ENCODE measurements at regions not wholly inside any gene's neighbourhood (a gene's known extent, or its start where the extent isn't known, plus 50 kb on each side); places are given as distances from the start of the nearest gene placed in this dataset.

GRCh38 chr3:162865466-162865865, 1368.9 kb downstream of the OTOL1 start:
- Histone ChIP-seq H3K9me3 (ENCODE audit: low read length) (peaks cover 11% of the 10 kb centered on the region; the same call in 1 of the 2 replicates), H3K9ac (ENCODE audit: insufficient read depth, low read depth, low read length) (no peak overlapping the region), H3K4me2 (ENCODE audit: low read depth, low read length) (peak overlapping the region; percentile 27; the same call in 1 of the 2 replicates), H2AFZ (ENCODE audit: low read length) (peak overlapping the region; percentile 16), H4K20me1 (ENCODE audit: insufficient read depth, low read length) (no peaks in the 10 kb centered on the region), H3K79me2 (ENCODE audit: insufficient read depth, low read length) (no peaks in the 10 kb centered on the region), H3K27me3 (ENCODE audit: control insufficient read depth in 1 of 2, insufficient read depth in 2 of 2, low read length in 2 of 2) (no peaks in the 10 kb centered on the region), H3K4me1 (ENCODE audit: insufficient read depth, low read length) (no peaks in the 10 kb centered on the region), H3K4me3 (replicated peaks in 1 of 3; ENCODE audit: insufficient read depth in 1 of 3, low read depth in 2 of 3, low read length in 3 of 3) (no peak overlapping the region), H3K36me3 (replicated peaks in 1 of 2; ENCODE audit: control insufficient read depth in 1 of 2, insufficient read depth in 2 of 2, low read length in 2 of 2) (no peaks in the 10 kb centered on the region), H3K27ac (ENCODE audit: extremely low read length, insufficient read depth, low read length) (no peak overlapping the region)
- CTCF ChIA-PET (ENCODE audit: low intra/inter-chr PET ratio, low total read pairs): no interaction called here
- DNase-seq (ENCODE audit: low spot score): no peak
- BruUV-seq (replicated peaks): no TSS peak
- no peak for TF ChIP-seq ZBTB40 (IDR thresholded peaks at IDR 0.05)
- TF ChIP-seq ZBTB40 (CRISPR knock-in tag; IDR thresholded peaks at IDR 0.05): no peak
- TF ChIP-seq ZFP82 (CRISPR knock-in tag; IDR thresholded peaks at IDR 0.05; ENCODE audit: borderline replicate concordance): no peak
- TF ChIP-seq THYN1 (CRISPR knock-in tag; IDR thresholded peaks at IDR 0.05; ENCODE audit: borderline replicate concordance, low read depth): no peak
- no peak for TF ChIP-seq ZNF326 (CRISPR knock-in tag; IDR thresholded peaks at IDR 0.05; ENCODE audit: borderline replicate concordance)
- TF ChIP-seq MIXL1 (CRISPR knock-in tag; IDR thresholded peaks at IDR 0.05): no peak
- TF ChIP-seq ZNF678 (CRISPR knock-in tag; IDR thresholded peaks at IDR 0.05): no peak
- TF ChIP-seq ELK4 (CRISPR knock-in tag; IDR thresholded peaks at IDR 0.05; ENCODE audit: borderline replicate concordance): no peak
- TF ChIP-seq DPF2 (CRISPR knock-in tag; IDR thresholded peaks at IDR 0.05; ENCODE audit: borderline replicate concordance, low read depth): no peak
- WGBS (ENCODE audit: low lambda C conversion rate): 0% methylated on average over 1 of the region's 1 CpG
- no peak for FAIRE-seq
- peak; percentile 62; the same call in 2 of the 3 replicates for ATAC-seq
- POLR2A ChIA-PET: no interaction called here
- intact Hi-C loops (cut with micrococcal nuclease; ENCODE audit: unreplicated experiment): no loop called here
- in situ Hi-C loops (cut with HindIII; ENCODE audit: extremely low pct_ligation_motif_present, low pct_unique_long_range_greater_than_20kb): no loop called here

All from HepG2 (cell line).